Small intestine (tissue), 7 donors: ENCODE measurements at regions not wholly inside any gene's neighbourhood (a gene's known extent, or its start where the extent isn't known, plus 50 kb on each side); places are given as distances from the start of the nearest gene placed in this dataset.

Experiments
- DNase-seq, 2 donors: peaks; one replicate each; pipeline versions ENCODE4 v3.0.0 to v3.0.0-alpha.2; 2013
- FAIRE-seq: peaks from 2 replicates; lab custom pipeline; 2012; peaks lifted over from hg19 to GRCh38; lab: Jason Lieb, UNC
- H3K27ac ChIP-seq, 3 donors: one replicate each; pipeline ENCODE4 v1.5.1; 2013; ENCODE audit warnings: low read length in 2 of 3, mild to moderate bottlenecking in 2 of 3, control low read depth in 1 of 3, inconsistent platforms in 1 of 3, low read depth in 1 of 3, moderate library complexity in 1 of 3
- H3K27me3 ChIP-seq, 3 donors: one replicate each; pipeline ENCODE4 v1.6.1; 2013; ENCODE audit warnings: low read length in 3 of 3, inconsistent platforms in 1 of 3; ENCODE audit not compliant: control insufficient read depth in 3 of 3, insufficient read depth in 3 of 3
- H3K36me3 ChIP-seq, 3 donors: one replicate each; pipeline ENCODE4 v1.6.1; 2013; ENCODE audit warnings: low read length in 3 of 3, inconsistent platforms in 1 of 3, low read depth in 1 of 3, mild to moderate bottlenecking in 1 of 3, moderate library complexity in 1 of 3; ENCODE audit not compliant: control insufficient read depth in 3 of 3, insufficient read depth in 2 of 3
- H3K4me1 ChIP-seq, 3 donors: one replicate each; pipeline ENCODE4 v1.6.1; 2013; ENCODE audit warnings: low read length in 2 of 3, inconsistent platforms in 1 of 3, low read depth in 1 of 3, mild to moderate bottlenecking in 1 of 3, moderate library complexity in 1 of 3; ENCODE audit not compliant: control insufficient read depth in 3 of 3, insufficient read depth in 2 of 3
- H3K4me3 ChIP-seq, 3 donors: one replicate each; pipeline ENCODE4 v1.5.1; 2013; ENCODE audit warnings: low read length in 3 of 3, control low read depth in 1 of 3, inconsistent platforms in 1 of 3, low read depth in 1 of 3, mild to moderate bottlenecking in 1 of 3, moderate library complexity in 1 of 3
- H3K9me3 ChIP-seq, 2 donors: one replicate each; pipeline ENCODE4 v1.6.1; 2013; ENCODE audit warnings: low read depth in 1 of 2, low read length in 1 of 2; ENCODE audit not compliant: control insufficient read depth in 2 of 2, insufficient read depth in 1 of 2
- WGBS, 3 donors: extraction: QIAGEN DNeasy Blood & Tissue Kit; methylation state at CpG; one replicate each; pipeline ENCODE4 v1.1.7; 2013; 5-methylcytosine and 5-hydroxymethylcytosine counted together
- donor health status: healthy with polysubstance abuse.
- donor health status: control.
- donor health status: control.
- donor health status: Bipolar disorder and iron deficiency.
- donor health status: healthy.

DNA sequence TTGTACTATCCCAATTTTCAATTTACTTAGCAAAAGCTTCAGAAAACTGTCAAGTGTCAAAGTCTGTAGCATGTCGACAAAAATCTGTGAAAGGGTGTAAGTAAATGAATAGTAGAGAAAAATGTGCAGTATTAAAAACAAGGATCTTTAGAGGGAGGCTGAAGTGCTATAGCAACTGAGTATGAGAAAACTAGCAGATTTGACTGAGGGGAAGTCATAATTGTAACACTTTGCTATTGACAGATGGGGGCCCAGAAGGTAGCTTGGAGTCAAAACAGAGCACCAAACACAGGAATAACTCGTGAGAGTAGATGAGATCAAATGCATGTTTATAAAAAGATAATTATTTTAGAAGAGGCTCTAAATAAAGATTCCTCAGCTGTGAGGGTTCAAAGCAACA, 657.7 kb downstream of the TMEM182 start:
- no peak overlapping the region for H3K4me3 ChIP-seq
- H3K9me3 ChIP-seq, result no peaks in the 10 kb centered on the region
- no peak for FAIRE-seq
- H3K4me1 ChIP-seq, result no peaks in the 10 kb centered on the region
- no peaks in the 10 kb centered on the region for H3K36me3 ChIP-seq
- H3K27ac ChIP-seq, result no peak overlapping the region
- 48 to 73% (median 69%) methylated on average over 2 of the region's 2 CpGs for WGBS, 3 donors
- no peaks in the 10 kb centered on the region for H3K27me3 ChIP-seq
- DNase-seq, result no peak

DNA sequence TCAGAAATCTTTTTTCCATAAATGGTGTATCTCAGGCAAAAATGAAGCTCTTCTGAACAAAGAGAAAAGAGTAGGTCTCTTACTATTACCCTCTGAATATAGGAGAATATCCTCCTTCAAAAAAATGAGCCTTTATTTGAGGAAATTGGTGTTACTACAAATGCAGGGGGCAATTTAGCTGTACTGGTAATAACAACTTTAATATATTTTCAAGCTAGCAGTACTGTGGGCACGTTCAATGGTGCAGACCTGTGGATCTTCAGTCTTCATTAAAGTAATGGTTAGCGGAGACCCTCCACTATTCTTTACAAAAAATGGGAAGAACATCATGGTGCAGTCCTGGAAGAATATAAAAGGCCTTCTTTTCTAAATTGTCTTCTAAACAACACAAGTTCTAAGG, 661.3 kb downstream of the TMEM182 start:
- H3K4me3 ChIP-seq, result no peak overlapping the region
- no peaks in the 10 kb centered on the region for H3K4me1 ChIP-seq
- H3K27ac ChIP-seq, result no peak overlapping the region
- FAIRE-seq, result no peak
- 79 to 91% (median 85%) methylated on average over 2 of the region's 2 CpGs for WGBS, 3 donors
- DNase-seq, result no peak
- peaks cover 0 to 2% of the 10 kb centered on the region in 2 donors for H3K9me3 ChIP-seq
- no peaks in the 10 kb centered on the region for H3K27me3 ChIP-seq
- H3K36me3 ChIP-seq, result no peaks in the 10 kb centered on the region

DNA sequence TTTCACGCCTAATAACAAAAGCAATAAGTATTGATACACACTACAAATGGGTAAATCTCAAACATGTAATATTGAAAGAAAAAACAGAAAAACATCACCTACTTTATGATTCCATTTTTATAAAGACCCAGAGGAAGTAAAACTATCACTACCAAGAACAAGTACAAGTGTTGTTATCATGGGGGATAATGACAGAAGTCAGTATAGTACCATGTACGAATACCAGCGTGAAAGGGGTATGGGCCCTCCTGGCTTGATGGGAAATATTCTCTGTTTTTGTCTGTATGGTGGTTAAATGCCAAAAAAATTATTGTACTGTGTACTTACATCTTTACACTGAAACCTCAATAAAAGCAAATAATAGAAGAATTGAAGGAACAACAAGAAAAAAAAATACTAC, 665.7 kb downstream of the TMEM182 start:
- Histone ChIP-seq H3K4me1 (no peaks in the 10 kb centered on the region), H3K27ac (no peak overlapping the region), H3K36me3 (no peaks in the 10 kb centered on the region), H3K4me3 (no peak overlapping the region), H3K9me3 (peaks cover 0 to 2% of the 10 kb centered on the region in 2 donors), H3K27me3 (no peaks in the 10 kb centered on the region)
- FAIRE-seq (no peak), DNase-seq (no peak)
- WGBS, 3 donors, result 94 to 95% (median 94%) methylated on average over 3 of the region's 3 CpGs

DNA sequence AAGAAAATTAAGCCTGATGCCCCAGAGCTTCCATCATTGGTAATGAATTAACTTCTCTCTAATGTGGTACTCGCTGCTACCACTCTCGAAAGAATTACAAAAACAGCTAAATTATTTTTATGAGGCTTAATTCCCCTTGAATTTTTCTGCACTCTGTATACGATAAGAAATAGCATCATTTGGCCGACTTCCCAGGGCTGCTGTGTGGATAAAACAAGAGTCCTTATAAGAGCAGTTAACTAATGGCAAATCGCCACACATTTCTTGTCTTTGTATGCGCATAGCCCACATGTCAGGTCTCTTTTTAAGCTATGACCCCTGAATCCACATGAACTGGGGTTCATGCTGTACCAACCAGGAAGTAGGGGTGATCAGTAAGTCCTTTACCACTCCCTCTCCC, 668.4 kb downstream of the TMEM182 start:
- 68 to 89% (median 79%) methylated on average over 6 of the region's 6 CpGs for WGBS, 3 donors
- Histone ChIP-seq H3K27me3 (no peaks in the 10 kb centered on the region), H3K4me3 (no peak overlapping the region), H3K36me3 (no peaks in the 10 kb centered on the region), H3K9me3 (peaks cover 0 to 2% of the 10 kb centered on the region in 2 donors), H3K27ac (no peak overlapping the region), H3K4me1 (no peaks in the 10 kb centered on the region)
- no peak for FAIRE-seq
- no peak for DNase-seq

DNA sequence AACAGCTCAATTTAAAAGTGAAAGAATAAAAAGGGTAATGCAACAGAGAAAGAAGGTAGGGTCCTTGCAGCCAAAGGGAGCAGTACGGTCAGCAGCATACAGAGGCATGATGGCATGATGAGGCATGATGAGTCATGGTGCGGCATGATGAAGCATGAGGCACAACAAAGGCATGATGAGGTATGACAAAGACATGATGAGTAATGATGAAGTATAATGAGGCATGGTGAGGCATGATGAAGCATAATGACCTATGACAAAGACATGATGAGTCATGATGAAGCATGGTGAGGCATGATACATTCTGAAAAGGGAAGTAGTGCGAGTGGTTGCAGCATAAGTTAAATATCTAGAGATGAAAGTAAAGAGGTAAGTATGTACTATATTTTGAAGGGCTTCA, 673.2 kb downstream of the TMEM182 start:
- Histone ChIP-seq H3K27me3 (no peaks in the 10 kb centered on the region), H3K36me3 (no peaks in the 10 kb centered on the region), H3K27ac (no peak overlapping the region), H3K4me3 (no peak overlapping the region), H3K4me1 (no peaks in the 10 kb centered on the region), H3K9me3 (no peaks in the 10 kb centered on the region)
- 75 to 89% (median 89%) methylated on average over 3 of the region's 3 CpGs for WGBS, 3 donors
- no peak for FAIRE-seq
- DNase-seq, result no peak

DNA sequence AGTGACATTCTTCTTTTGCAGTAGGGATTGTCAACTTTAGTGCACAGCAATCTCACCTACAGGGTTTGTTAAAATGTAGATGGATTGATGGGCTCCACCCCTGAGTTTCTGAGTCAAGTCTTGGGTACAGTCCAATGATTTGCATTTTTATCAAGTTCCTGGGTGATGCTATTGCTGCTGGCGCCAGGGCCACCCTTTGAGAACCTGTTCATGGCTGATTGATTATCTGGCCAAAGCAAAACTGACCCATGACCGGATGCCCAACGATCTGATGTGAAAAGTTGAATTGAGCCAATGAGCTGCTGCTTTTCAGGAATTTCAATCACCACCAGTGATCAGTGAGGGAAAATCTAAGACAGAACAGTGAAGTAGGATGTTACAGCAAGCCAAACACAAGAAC, 675.3 kb downstream of the TMEM182 start:
- H3K4me3 ChIP-seq, result no peak overlapping the region
- 31 to 71% (median 47%) methylated on average over 3 of the region's 3 CpGs for WGBS, 3 donors
- H3K27me3 ChIP-seq, result no peaks in the 10 kb centered on the region
- no peak overlapping the region for H3K27ac ChIP-seq
- DNase-seq (no peak), FAIRE-seq (no peak)
- no peaks in the 10 kb centered on the region for H3K36me3 ChIP-seq
- H3K9me3 ChIP-seq, result no peaks in the 10 kb centered on the region
- no peaks in the 10 kb centered on the region for H3K4me1 ChIP-seq

DNA sequence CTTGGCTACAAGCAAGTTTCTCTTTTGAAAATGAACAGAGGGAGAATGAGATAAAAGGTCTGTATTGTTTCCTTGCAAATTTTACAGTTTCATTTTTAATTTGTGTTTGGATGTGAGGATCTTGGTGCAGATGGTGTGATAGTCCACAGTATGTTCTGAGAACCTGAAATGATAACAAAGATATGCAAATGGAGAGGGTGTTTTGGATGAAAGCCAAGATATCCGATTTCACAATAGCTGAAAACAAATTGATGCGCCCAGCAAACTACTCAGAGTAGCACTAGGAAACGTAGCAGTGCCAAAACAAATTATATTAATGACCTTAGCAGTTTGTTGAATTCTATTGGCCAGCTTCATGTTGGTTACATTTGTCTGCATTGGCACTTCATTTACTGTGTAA, 683.5 kb downstream of the TMEM182 start:
- 13 to 23% (median 19%) methylated on average over 3 of the region's 3 CpGs for WGBS, 3 donors
- Histone ChIP-seq H3K36me3 (no peaks in the 10 kb centered on the region), H3K27me3 (no peaks in the 10 kb centered on the region), H3K4me3 (no peak overlapping the region), H3K4me1 (no peaks in the 10 kb centered on the region), H3K27ac (no peak overlapping the region), H3K9me3 (no peaks in the 10 kb centered on the region)
- FAIRE-seq, result no peak
- DNase-seq, result no peak

DNA sequence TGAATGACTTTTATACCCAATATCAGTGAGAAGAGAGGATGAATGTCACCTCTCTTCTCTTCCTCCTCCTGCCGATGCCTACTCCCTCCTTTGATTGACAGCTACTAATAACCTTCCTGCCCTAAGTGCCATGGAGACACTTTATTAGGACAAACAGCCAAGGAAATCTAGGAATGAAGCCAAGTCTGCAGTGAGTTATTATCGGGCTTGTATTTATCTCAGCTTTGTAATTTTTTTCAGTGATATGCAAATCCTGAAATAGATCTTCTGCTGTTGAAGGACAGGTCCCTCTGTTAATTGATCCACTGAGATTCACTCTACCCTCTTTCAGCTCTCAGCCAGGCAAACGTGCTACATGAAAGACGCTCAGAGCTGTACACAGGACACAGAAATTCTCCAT, 686.7 kb downstream of the TMEM182 start:
- DNase-seq, result peak in 1 of 2 donors; percentile 11
- 14 to 32% (median 30%) methylated on average over 4 of the region's 4 CpGs for WGBS, 3 donors

DNA sequence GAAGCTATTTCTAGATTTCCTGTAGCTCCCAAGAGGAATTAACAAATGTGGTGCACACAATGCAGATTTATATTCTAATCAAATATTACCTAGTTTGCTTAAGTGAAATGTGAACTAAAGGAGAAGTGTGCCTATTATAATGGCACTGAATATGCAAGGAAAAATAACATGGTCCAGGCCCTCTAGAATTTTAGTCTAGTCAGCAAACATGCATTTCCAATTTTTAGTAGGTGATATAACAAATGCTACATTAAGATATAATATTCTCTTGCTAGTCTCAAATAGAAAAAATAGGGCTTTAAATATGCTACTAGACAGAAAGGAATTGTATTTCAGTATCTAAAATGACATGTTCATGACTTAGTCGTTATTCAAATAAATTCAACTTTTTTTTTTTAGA, 689.5 kb downstream of the TMEM182 start:
- no peak for DNase-seq
- no peak for FAIRE-seq
- Histone ChIP-seq H3K27ac (no peak overlapping the region), H3K36me3 (no peaks in the 10 kb centered on the region), H3K4me3 (no peak overlapping the region), H3K9me3 (no peaks in the 10 kb centered on the region), H3K4me1 (no peaks in the 10 kb centered on the region), H3K27me3 (no peaks in the 10 kb centered on the region)
- WGBS, 3 donors, result 62 to 82% (median 81%) methylated on average over 1 of the region's 1 CpG

More for the DNA sequence above, 686.7 kb downstream of the TMEM182 start:
- Histone ChIP-seq H3K27ac (no peak overlapping the region), H3K9me3 (no peaks in the 10 kb centered on the region), H3K36me3 (no peaks in the 10 kb centered on the region), H3K4me1 (no peaks in the 10 kb centered on the region), H3K4me3 (no peak overlapping the region), H3K27me3 (no peaks in the 10 kb centered on the region)
- FAIRE-seq, result no peak
